NCI-H82 (cell line): ENCODE measurements at regions not wholly inside any gene's neighbourhood (a gene's known extent, or its start where the extent isn't known, plus 50 kb on each side); places are given as distances from the start of the nearest gene placed in this dataset.
"Not testable (repeated sequence)": the region's sequence is repeated elsewhere in the genome, so short reads cannot be mapped to it uniquely, and the experiment has no call there.

Source experiments
- DNase-seq: peaks from one replicate; lab custom pipeline; 2025; lab: John Stamatoyannopoulos, UW

- no peak for DNase-seq
Observed at GRCh38 chr4:144799486-144799885, 153.5 kb downstream of the HHIP start.

GRCh38 chr4:144801731-144802130 is 155.8 kb downstream of the HHIP start:
- DNase-seq = no peak

- no peak for DNase-seq
Observed at GRCh38 chr4:144808034-144808433, 162.1 kb downstream of the HHIP start.

- no peak for DNase-seq
Observed at GRCh38 chr4:144809056-144809640, 163.2 kb downstream of the HHIP start.

- no peak for DNase-seq
Observed at GRCh38 chr4:144816668-144817067, 170.7 kb downstream of the HHIP start.

- no peak for DNase-seq
Observed at GRCh38 chr4:144817081-144817480, 171.1 kb downstream of the HHIP start.

GRCh38 chr4:144818136-144818535 is 172.2 kb downstream of the HHIP start:
- no peak for DNase-seq

GRCh38 chr4:144819591-144819990 is 173.6 kb downstream of the HHIP start:
- DNase-seq = no peak

GRCh38 chr4:144820011-144820727 is 174.2 kb downstream of the HHIP start:
- no peak for DNase-seq

- no peak for DNase-seq
Observed at GRCh38 chr4:144820728-144821085, 174.8 kb downstream of the HHIP start.

- DNase-seq = peak; percentile 71
Observed at GRCh38 chr4:144831971-144832370, 186.0 kb downstream of the HHIP start.

GRCh38 chr4:144845411-144845810 is 199.5 kb downstream of the HHIP start:
- DNase-seq = no peak

GRCh38 chr4:144851948-144852347 is 206.0 kb downstream of the HHIP start:
- no peak for DNase-seq

- DNase-seq = no peak
Observed at GRCh38 chr4:144861471-144861870, 215.5 kb downstream of the HHIP start.

GRCh38 chr4:144862210-144862609 is 216.3 kb downstream of the HHIP start:
- no peak for DNase-seq

GRCh38 chr4:144864891-144865290 is 218.9 kb downstream of the HHIP start:
- DNase-seq = not testable (repeated sequence)

- DNase-seq = no peak
Observed at GRCh38 chr4:144868309-144868708, 222.4 kb downstream of the HHIP start.

- no peak for DNase-seq
Observed at GRCh38 chr4:144872508-144873225, 225.3 kb downstream of the ANAPC10 start.

- DNase-seq = no peak
Observed at GRCh38 chr4:144873226-144873990, 224.6 kb downstream of the ANAPC10 start.

GRCh38 chr4:144894573-144894972 is 203.4 kb downstream of the ANAPC10 start:
- no peak for DNase-seq

- DNase-seq = no peak
Observed at GRCh38 chr4:144899393-144899792, 198.6 kb downstream of the ANAPC10 start.

- DNase-seq = no peak
Observed at GRCh38 chr4:144901141-144901540, 196.9 kb downstream of the ANAPC10 start.

- peak; percentile 67 for DNase-seq
Observed at GRCh38 chr4:144902614-144903013, 195.4 kb downstream of the ANAPC10 start.
